ENCODE measurements at regions not wholly inside any gene's neighbourhood (a gene's known extent, or its start where the extent isn't known, plus 50 kb on each side); places are given as distances from the start of the nearest gene placed in this dataset.

- no peaks in the 10 kb centered on the region for H3K9me3 Mint-ChIP-seq (ENCODE audit: insufficient read depth)
- no peaks in the 10 kb centered on the region for H3K4me1 Mint-ChIP-seq (ENCODE audit: low read depth)
- no peak overlapping the region for H3K27ac Mint-ChIP-seq
- DNase-seq: no peak
- no peaks in the 10 kb centered on the region for H3K36me3 Mint-ChIP-seq (ENCODE audit: low read depth)
- ChIA-PET CTCF (no interaction called here), POLR2A (no interaction called here)
- ATAC-seq: no peak
- H3K4me3 Mint-ChIP-seq: no peak overlapping the region
- no peaks in the 10 kb centered on the region for H3K27me3 Mint-ChIP-seq (ENCODE audit: low read depth)
Observed at GRCh38 chr9:115606838-115607237, 488.9 kb upstream of the TNC start.

GRCh38 chr9:115614326-115614999, 496.5 kb upstream of the TNC start:
- DNase-seq (no peak), ATAC-seq (no peak)
- Mint-ChIP-seq H3K27me3 (ENCODE audit: low read depth) (no peaks in the 10 kb centered on the region), H3K4me3 (no peak overlapping the region), H3K27ac (no peak overlapping the region), H3K9me3 (ENCODE audit: insufficient read depth) (no peaks in the 10 kb centered on the region), H3K4me1 (ENCODE audit: low read depth) (no peaks in the 10 kb centered on the region), H3K36me3 (ENCODE audit: low read depth) (no peaks in the 10 kb centered on the region)
- ChIA-PET POLR2A (no interaction called here), CTCF (no interaction called here)

GRCh38 chr9:115615000-115615401, 497.0 kb upstream of the TNC start:
- ATAC-seq (no peak), DNase-seq (no peak)
- H3K27me3 Mint-ChIP-seq (ENCODE audit: low read depth): no peaks in the 10 kb centered on the region
- POLR2A ChIA-PET: no interaction called here
- no peaks in the 10 kb centered on the region for H3K36me3 Mint-ChIP-seq (ENCODE audit: low read depth)
- H3K4me3 Mint-ChIP-seq: no peak overlapping the region
- no peaks in the 10 kb centered on the region for H3K9me3 Mint-ChIP-seq (ENCODE audit: insufficient read depth)
- no peak overlapping the region for H3K27ac Mint-ChIP-seq
- no peaks in the 10 kb centered on the region for H3K4me1 Mint-ChIP-seq (ENCODE audit: low read depth)
- CTCF ChIA-PET: no interaction called here

DNA sequence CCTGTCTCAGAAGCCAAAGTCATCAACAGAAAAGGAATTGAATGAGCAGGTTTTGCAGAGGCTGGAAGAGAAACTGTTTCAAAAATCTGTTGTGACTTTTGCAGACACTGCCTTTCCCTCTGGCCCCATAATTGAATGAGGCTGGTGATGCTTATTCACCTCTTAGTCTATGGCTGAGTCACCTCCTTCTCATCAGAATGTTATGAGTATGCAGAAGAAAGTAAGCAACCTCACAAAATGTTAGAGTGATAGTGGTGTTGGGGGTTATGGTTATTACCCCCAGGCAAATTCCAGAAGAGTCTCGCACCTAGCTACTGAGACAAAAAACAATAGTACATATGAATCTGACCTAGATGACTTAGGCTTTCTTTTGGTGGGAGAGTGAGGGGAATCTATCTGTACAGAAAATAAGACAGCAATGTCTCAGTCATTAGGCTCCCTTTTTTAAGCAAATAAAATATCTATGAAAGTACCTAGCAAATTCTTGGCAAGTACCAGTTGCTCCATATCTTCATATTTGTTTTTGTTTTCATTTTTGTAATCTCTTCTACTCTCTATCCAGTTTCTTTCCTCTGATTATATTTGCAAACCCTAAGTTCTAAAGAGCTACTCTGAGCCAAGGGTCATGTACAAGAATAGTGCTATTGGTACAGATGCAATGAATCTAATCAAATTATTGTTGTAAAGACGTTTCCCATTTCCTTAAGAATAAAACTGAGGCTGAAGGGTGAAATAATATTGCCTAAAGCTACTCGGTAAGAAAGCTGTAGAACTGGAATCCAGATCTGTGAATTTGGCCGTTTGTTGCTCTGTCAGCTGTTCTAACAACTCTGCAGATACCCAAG, 498.1 kb upstream of the TNC start:
- CTCF ChIA-PET: no interaction called here
- H3K4me3 Mint-ChIP-seq: no peak overlapping the region
- POLR2A ChIA-PET: no interaction called here
- no peaks in the 10 kb centered on the region for H3K27me3 Mint-ChIP-seq (ENCODE audit: low read depth)
- ATAC-seq (no peak), DNase-seq (no peak)
- H3K36me3 Mint-ChIP-seq (ENCODE audit: low read depth): no peaks in the 10 kb centered on the region
- no peak overlapping the region for H3K27ac Mint-ChIP-seq
- no peaks in the 10 kb centered on the region for H3K4me1 Mint-ChIP-seq (ENCODE audit: low read depth)
- H3K9me3 Mint-ChIP-seq (ENCODE audit: insufficient read depth): no peaks in the 10 kb centered on the region

DNA sequence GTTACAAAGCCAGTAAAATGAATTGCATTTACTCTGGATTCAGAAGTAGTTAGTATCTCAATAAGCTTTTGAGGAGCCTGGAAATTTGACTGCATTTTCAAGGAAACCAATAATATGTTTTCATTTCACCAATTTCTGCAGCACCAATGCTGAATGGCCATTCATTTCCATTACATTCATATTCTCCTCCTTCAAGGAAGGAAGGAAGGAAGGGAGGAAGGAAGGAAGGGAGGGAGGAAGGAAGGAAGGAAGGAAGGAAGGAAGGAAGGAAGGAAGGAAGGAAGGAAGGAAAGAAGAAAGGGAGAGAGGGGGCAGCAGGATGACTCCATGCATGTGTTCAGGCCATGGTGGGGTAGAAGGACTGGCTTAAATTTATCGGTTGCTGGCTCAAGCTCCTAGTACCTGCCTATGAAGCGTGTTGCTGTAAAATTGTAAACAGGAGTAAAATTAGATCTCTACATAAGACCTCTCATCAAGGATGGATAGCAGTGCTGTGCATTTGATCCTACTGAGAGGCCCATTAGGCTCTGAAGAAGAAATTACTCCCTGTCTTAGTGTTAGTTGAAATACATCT, 498.8 kb upstream of the TNC start:
- ATAC-seq (no peak), DNase-seq (no peak)
- Mint-ChIP-seq H3K9me3 (ENCODE audit: insufficient read depth) (no peaks in the 10 kb centered on the region), H3K27ac (no peak overlapping the region), H3K4me1 (ENCODE audit: low read depth) (no peaks in the 10 kb centered on the region), H3K36me3 (ENCODE audit: low read depth) (no peaks in the 10 kb centered on the region), H3K27me3 (ENCODE audit: low read depth) (no peaks in the 10 kb centered on the region), H3K4me3 (no peak overlapping the region)
- ChIA-PET CTCF (no interaction called here), POLR2A (no interaction called here)

GRCh38 chr9:115625251-115625650, 507.3 kb upstream of the TNC start:
- Mint-ChIP-seq H3K4me1 (ENCODE audit: low read depth) (no peaks in the 10 kb centered on the region), H3K27ac (no peak overlapping the region), H3K4me3 (no peak overlapping the region), H3K9me3 (ENCODE audit: insufficient read depth) (no peaks in the 10 kb centered on the region), H3K27me3 (ENCODE audit: low read depth) (no peaks in the 10 kb centered on the region), H3K36me3 (ENCODE audit: low read depth) (no peaks in the 10 kb centered on the region)
- ATAC-seq (no peak), DNase-seq (no peak)
- ChIA-PET CTCF (no interaction called here), POLR2A (no interaction called here)

DNA sequence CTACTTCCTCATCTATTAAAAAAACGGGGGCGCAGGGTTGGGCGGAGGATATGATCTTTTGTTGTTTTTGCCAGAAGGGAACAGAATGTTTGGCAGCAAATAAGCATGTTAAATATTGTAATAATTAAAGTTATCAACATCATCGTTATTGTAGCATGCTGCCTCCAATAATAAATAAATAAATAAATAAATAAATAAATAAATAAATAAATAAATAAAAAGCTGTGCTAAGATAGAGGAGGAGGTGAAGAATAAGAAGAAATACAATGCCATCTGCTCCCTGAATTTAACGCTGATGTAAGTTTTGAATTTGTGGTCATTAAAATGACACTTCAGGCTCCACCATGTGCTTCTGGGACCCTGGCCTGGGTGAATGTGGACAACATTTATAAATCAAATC, 508.0 kb upstream of the TNC start:
- H3K27me3 Mint-ChIP-seq (ENCODE audit: low read depth): no peaks in the 10 kb centered on the region

DNA sequence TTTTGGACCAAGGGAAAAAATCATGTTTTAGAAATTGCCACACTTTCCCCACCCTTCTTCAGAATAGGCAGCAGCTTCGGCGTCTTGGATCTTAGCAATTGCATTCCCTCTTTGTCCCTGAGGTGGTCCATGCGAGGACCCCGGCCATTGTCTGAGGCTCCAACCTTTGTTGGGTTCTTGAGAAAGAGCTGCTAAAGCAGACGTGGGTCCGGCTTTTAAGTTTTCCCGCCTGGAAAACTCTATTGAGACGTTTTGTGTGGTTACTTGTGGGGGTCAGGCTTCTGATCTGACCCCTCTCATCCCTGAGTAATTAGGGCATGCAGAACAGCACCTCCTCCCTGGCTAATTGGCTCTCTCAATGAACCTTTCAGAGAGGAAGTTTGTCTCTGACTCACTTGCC, 509.6 kb upstream of the TNC start:
- Mint-ChIP-seq H3K9me3 (ENCODE audit: insufficient read depth) (no peaks in the 10 kb centered on the region), H3K36me3 (ENCODE audit: low read depth) (no peaks in the 10 kb centered on the region), H3K4me3 (no peak overlapping the region), H3K27me3 (ENCODE audit: low read depth) (no peaks in the 10 kb centered on the region), H3K27ac (no peak overlapping the region), H3K4me1 (ENCODE audit: low read depth) (no peaks in the 10 kb centered on the region)
- POLR2A ChIA-PET: interaction anchor here (1.4 kb wide), 1 partner anchor 9 kb away, joined by 3 read pairs; no protein-coding TSS in a partner anchor
- no peak for ATAC-seq
- no peak for DNase-seq
- CTCF ChIA-PET: no interaction called here

More for the DNA sequence above, 508.0 kb upstream of the TNC start:
- CTCF ChIA-PET: no interaction called here
- ATAC-seq (no peak), DNase-seq (no peak)
- Mint-ChIP-seq H3K4me3 (no peak overlapping the region), H3K9me3 (ENCODE audit: insufficient read depth) (no peaks in the 10 kb centered on the region), H3K36me3 (ENCODE audit: low read depth) (no peaks in the 10 kb centered on the region), H3K27ac (no peak overlapping the region), H3K4me1 (ENCODE audit: low read depth) (no peaks in the 10 kb centered on the region)
- POLR2A ChIA-PET: no interaction called here

- no peaks in the 10 kb centered on the region for H3K27me3 Mint-ChIP-seq (ENCODE audit: low read depth)
- H3K36me3 Mint-ChIP-seq (ENCODE audit: low read depth): no peaks in the 10 kb centered on the region
- no peak for ATAC-seq
- H3K27ac Mint-ChIP-seq: no peak overlapping the region
- CTCF ChIA-PET: no interaction called here
- H3K9me3 Mint-ChIP-seq (ENCODE audit: insufficient read depth): no peaks in the 10 kb centered on the region
- no peak overlapping the region for H3K4me3 Mint-ChIP-seq
- POLR2A ChIA-PET: no interaction called here
- H3K4me1 Mint-ChIP-seq (ENCODE audit: low read depth): no peaks in the 10 kb centered on the region
- no peak for DNase-seq
Observed at GRCh38 chr9:115628426-115628825, 510.5 kb upstream of the TNC start.

DNA sequence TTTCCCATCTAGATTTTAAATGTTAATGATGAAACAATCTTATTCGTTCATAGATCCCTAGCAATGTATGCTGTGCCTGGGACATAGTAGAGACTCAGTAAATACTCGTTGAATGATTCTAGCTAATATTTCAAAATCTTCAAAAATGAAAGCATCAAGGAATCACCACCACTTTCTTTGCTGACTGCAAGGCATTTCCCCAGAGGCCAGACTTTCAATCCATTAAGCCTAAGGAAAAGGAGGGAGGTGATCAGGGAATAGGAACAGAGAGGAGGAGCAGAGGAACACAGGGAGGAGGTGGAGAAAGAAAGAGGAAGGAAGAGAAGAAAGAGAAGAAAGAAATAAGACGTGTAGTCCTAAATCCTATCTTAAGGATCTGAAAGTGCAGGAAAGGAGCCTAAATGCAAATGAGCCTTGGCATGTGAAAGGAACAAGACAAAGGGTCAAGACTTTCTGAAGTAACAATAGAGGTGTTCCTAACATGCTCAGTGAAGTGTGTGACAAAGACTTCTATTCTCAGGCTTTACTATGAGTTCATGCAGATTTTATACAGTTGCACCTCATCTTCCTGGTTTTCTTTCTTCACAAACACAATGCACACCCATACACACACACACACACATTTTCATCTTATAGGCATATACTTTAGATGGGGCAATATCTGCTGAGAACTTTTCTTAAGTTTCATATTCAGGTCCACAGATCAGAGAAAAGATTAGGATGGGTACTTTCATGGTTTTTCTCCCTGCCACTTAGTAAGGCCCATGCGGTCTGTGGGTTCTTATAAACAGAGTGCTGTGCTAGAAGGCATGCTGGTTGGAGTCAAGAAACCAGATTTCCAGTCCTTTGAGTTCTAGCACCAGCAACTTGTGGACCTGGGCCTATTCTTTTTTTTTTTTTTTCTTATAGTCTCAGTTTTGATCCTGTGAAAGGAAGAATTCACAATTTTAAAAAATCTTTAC, 512.2 kb upstream of the TNC start:
- CTCF ChIA-PET: no interaction called here
- DNase-seq (no peak), ATAC-seq (no peak)
- POLR2A ChIA-PET: no interaction called here
- Mint-ChIP-seq H3K27me3 (ENCODE audit: low read depth) (no peaks in the 10 kb centered on the region), H3K4me1 (ENCODE audit: low read depth) (no peaks in the 10 kb centered on the region), H3K9me3 (ENCODE audit: insufficient read depth) (no peaks in the 10 kb centered on the region), H3K4me3 (no peak overlapping the region), H3K36me3 (ENCODE audit: low read depth) (no peaks in the 10 kb centered on the region), H3K27ac (no peak overlapping the region)

DNA sequence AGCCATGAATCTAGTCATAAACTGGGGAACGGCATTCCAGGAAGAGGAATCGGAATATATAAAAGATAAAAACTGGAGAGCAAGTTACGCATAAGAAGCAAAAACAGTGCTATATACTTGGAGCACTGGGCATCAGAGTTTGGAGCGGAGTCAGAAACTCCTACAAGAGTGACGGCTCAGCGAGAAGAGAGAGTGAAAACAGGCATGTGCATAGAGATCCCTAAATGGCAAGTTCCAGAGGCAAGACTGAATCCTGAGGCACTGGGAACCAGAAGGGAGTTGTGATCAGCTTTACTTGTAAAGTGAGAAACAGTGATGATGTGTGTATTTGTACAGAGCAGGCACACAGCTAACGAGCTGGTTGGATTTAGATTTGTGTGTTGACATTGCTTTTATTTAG, 514.4 kb upstream of the TNC start:
- H3K27ac Mint-ChIP-seq: no peak overlapping the region
- CTCF ChIA-PET: no interaction called here
- DNase-seq (no peak), ATAC-seq (no peak)
- no peaks in the 10 kb centered on the region for H3K27me3 Mint-ChIP-seq (ENCODE audit: low read depth)
- POLR2A ChIA-PET: no interaction called here
- no peaks in the 10 kb centered on the region for H3K36me3 Mint-ChIP-seq (ENCODE audit: low read depth)
- no peaks in the 10 kb centered on the region for H3K9me3 Mint-ChIP-seq (ENCODE audit: insufficient read depth)
- H3K4me3 Mint-ChIP-seq: no peak overlapping the region
- no peaks in the 10 kb centered on the region for H3K4me1 Mint-ChIP-seq (ENCODE audit: low read depth)

DNA sequence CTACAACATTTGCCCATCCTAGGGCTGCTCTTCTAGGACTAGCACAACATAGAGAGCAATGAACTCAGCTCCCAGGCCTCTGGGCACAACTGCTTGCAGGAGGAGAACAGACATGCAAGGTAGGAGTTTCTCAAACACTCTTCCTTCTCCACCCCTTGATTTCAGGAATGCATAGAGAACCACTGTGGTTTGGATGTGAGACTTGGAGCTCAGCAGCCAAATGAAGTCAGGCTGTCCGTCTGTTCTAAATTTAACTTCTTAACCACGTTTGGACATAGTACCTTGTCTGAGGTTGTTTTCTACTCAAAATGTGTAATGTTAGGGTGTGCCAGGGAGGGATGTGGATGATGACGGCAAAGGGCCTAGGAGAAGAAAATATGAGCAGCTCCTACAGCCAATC, 515.1 kb upstream of the TNC start:
- no peaks in the 10 kb centered on the region for H3K27me3 Mint-ChIP-seq (ENCODE audit: low read depth)
- no peak overlapping the region for H3K27ac Mint-ChIP-seq
- no peak overlapping the region for H3K4me3 Mint-ChIP-seq
- H3K9me3 Mint-ChIP-seq (ENCODE audit: insufficient read depth): no peaks in the 10 kb centered on the region
- H3K36me3 Mint-ChIP-seq (ENCODE audit: low read depth): no peaks in the 10 kb centered on the region
- ChIA-PET CTCF (no interaction called here), POLR2A (no interaction called here)
- no peak for DNase-seq
- no peak for ATAC-seq
- no peaks in the 10 kb centered on the region for H3K4me1 Mint-ChIP-seq (ENCODE audit: low read depth)
